Nucleus accumbens (tissue), 56 donors: ENCODE measurements at regions not wholly inside any gene's neighbourhood (a gene's known extent, or its start where the extent isn't known, plus 50 kb on each side); places are given as distances from the start of the nearest gene placed in this dataset.
"Not testable (repeated sequence)": the region's sequence is repeated elsewhere in the genome, so short reads cannot be mapped to it uniquely, and the experiment has no call there.

Source experiments
- DNase-seq, 56 donors: peaks; one replicate each; lab custom pipeline; 2025; lab: John Stamatoyannopoulos, UW

DNA sequence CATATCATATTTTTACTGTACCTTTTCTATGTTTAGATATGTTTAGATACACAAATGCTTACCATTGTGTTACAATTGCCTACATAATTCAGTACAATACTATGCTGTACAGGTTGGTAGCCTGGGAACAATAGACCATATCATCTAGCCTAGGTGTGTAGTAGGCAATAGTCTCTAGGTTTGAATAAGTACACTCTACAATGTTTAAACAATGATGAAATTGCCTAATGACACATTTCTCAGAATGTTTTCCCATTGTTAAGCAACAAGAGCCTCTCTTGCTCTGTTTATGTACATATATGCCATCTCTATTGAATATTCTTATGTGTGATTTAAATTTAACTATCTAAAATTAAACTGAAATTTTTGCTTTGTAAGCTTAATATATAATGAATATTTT is 209.6 kb upstream of the ST8SIA4 start:
- no peak for DNase-seq

DNA sequence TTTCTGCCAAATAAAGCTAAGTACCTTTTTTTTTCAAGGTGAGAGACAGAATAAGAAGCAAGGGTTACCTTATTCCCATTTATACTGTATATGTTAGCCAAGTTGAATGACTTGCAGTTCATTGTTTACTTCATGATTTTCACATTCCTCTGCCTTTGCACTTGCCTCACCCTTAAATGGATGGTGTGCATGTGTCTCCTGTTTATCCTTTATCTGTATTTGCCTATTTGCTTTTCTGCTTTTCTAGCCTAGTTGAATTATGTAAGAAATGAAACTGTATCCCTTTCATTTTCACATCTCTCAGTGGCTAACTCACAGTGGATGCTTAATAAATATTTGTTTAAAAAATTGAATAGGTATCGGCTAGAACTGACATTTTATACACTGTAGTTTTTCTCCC is 200.8 kb upstream of the ST8SIA4 start:
- no peak for DNase-seq

- no peak for DNase-seq
These were observed 199.4 kb upstream of the ST8SIA4 start for GRCh38 chr5:101102506-101102905.

DNA sequence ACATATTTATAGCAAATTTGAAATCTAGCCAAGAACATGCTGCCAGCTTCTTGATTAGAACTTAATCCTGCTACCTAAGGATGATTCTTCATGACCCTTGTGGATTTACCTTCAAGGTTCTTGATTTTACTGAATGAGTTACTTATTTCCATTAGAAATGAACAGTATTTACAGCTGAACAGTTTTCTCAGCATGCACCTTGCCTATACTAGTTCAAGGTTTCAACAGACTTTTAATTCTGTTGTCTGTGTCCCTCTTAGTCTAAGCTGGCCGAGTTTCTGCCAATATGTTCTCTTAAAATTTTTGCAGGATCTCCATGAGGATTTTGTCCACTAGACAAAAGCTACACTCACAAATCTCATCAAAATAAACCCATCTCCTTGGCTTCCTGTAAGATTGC is 188.8 kb upstream of the ST8SIA4 start:
- DNase-seq = no peak

GRCh38 chr5:101084353-101084752 is 181.3 kb upstream of the ST8SIA4 start:
- DNase-seq = no peak

DNA sequence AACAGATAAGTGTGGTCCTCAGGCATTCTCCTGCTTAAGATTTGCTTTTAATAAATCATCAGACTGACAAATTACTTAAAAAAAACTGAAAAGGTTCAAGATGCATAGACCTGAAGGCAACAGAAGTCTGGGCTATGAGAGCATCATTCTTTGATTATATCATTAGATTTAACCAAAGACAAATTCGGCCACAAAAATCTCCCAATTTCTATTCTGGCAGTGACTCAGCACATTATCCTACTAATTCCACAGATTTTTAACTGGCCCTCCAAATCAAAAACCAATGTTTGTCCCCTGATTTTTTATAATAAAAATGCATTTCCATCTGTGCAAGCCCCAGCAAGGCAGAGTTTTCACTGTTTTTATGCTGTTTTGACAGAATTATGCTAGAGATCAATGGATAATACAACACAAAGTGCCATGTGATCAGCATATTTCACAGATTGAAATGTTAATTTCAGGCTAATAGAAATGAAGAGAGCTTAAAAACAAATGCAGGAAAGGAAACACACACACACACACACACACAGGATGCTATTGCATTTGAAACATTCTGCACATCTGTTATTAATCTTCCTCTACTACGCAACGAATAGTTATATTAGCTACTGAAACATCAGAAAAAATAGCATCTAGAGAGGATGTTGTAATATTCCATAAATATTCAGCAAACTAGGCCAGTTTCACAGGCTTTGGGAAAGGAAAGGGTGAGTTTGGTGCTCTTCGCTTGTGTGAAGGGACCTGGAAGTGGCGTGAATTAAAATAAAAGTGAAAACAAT is 177.6 kb upstream of the ST8SIA4 start:
- no peak for DNase-seq

GRCh38 chr5:101068298-101068697 is 165.2 kb upstream of the ST8SIA4 start:
- DNase-seq = no peak

GRCh38 chr5:101067429-101067828 is 164.3 kb upstream of the ST8SIA4 start:
- no peak for DNase-seq

DNA sequence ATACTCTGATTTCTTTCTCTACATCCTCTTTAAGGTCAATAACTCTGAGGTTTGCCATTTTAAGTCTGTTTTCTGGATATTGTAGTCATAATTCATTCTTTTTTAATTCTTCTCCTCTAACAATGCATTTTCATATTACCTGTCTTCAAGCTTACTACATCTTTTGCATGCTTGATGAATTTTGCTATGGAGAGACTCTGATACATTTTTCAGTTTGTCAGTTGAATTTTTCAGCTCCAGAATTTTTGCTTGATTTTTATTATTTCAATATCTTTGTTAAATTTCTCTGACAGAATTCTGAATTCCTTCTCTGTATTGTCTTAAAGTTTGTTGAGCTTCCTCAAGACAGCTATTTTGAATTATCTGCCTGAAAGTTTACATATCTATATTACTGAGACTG is 159.8 kb upstream of the ST8SIA4 start:
- no peak for DNase-seq

- DNase-seq = no peak
These were observed 144.1 kb upstream of the ST8SIA4 start for GRCh38 chr5:101047181-101047580.

DNA sequence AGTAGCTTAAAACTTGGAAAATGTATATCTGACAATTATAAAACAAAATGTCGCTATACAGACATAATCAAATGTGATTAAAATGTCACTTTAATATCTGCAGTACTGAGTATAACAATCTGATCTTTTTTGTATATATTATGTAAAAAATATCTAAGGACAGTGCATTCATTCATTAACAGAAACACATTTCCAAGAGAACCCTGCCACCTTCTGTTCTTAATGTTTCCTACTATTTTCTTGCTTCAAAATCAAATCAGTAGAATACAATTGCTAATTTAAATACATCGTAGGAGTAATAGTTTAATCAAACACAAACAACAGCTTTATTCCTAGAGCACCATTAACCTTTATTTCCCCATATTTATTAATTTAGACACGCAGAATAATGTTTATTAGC is 142.6 kb upstream of the ST8SIA4 start:
- no peak for DNase-seq

DNA sequence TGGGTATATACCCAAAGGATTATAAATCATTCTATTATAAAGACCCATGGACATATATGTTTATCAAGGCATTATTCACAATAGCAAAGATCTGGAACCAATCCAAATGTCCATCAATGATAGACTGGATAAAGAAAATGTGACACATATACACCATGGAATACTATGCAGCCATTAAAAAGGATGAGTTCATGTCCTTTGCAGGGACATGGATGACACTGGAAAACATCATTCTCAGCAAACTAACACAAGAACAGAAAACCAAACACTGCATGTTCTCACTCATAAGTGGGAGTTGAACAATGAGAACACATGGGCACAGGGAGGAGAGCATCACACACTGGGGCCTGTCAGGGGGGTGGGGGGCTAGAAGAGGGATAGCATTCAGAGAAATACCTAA is 136.9 kb upstream of the ST8SIA4 start:
- DNase-seq = not testable (repeated sequence)

DNA sequence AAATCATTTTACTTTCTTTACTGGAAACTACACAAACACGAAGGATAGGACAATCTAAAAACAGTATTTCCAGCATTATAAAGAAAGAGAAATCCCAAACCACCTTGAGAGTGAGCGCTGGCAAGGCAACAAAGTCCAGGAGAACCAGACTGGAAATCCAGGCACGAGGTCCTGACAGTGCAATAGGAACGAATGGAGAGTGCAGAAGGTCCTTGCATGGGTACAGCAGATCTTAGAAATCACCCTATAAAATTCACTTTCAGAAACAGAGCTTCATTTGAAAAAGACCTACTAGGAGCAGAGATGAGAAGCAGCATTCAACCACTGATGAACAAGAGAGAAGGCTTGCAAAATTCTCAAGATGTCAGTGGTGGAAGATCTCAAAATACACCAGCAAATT is 133.7 kb upstream of the ST8SIA4 start:
- no peak for DNase-seq

- no peak for DNase-seq
These were observed 132.3 kb upstream of the ST8SIA4 start for GRCh38 chr5:101035425-101035824.

- no peak for DNase-seq
These were observed 121.2 kb upstream of the ST8SIA4 start for GRCh38 chr5:101024299-101024698.

DNA sequence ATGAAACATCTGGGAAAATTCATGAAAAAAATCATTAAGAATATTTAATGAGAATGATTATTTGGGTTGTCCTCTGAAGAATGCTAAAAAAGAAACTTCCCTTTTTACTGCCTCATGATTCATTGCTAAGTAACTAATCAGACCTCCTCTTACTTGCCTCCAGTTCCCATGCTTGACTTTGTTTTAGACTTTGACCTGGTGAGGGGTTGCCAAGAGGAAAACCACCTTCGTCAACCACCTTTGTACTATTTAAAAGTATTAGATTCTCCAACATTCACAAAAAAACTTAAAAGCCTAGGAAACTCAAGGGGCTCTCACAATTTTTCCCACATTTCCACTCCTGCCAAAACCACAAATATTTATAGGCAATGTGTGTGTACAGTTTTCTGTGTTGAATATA is 115.2 kb upstream of the ST8SIA4 start:
- DNase-seq = no peak

DNA sequence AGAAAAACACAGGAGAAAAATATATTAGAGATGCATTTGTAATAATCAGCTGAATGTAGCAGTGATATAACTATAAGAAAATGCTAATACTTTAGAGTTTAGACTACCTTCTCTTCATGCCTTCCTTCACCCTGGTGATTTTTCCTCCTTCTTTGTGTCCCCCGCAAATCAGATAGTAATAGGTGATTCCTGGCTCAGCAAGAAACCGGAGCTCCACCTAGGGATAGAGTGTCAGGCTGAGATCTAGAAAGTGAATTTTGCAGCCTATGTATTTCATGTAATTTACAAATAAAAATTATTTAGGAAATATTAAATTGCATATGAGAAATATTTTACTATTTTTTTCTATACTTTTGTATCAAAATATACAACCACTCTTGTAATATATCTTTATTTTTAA is 109.8 kb upstream of the ST8SIA4 start:
- DNase-seq = no peak

DNA sequence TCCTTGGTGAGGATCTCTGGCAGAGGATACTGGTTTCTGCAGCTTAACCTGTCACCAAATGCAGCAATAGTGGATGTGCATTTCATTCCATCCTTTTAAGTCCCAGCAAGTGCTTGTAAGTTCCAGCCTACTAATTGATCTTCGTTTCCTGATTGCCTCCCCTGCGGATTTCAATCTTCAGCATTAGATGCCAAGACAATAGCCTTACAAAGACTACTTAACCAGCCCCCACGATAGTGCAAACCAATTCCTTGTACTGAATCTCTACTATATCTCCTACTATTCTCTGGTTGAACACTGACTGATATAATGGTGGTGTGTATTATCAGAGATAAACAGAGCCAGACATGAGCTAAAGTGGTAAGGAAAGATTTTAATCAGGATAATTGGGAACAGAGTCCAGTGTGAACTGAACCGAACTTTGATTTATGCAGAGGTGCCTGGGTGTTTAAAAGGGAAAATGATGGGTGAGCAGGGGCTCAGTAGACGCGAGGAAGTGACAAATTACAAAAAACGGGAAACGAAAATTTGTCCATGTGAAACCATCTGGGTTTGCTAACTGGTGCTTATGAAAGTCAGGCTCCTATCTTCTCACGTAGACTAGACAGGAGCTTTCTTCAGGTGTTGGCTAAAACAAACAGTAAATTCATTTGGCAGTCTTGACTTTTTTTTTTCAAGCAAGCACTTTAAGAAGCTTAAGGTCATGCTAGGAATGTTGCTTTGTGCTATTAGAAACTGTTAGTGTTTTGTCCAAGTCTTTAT is 106.9 kb upstream of the ST8SIA4 start:
- DNase-seq = no peak

GRCh38 chr5:100992354-100992753 is 89.3 kb upstream of the ST8SIA4 start:
- DNase-seq = no peak

DNA sequence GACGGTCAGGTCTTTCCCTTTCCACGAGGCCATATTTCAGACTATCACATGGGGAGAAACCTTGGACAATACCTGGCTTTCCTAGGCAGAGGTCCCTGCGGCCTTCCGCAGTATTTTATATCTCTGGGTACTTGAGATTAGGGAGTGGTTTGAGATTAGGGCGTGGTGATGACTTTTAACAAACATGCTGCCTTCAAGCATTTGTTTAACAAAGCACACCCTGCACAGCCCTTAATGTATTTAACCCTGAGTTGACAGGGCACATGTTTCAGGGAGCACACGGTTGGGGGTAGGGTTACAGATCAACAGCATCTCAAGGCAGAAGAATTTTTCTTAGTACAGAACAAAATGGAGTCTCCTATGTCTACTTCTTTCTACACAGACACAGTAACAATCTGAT is 80.5 kb upstream of the ST8SIA4 start:
- DNase-seq = not testable (repeated sequence)

DNA sequence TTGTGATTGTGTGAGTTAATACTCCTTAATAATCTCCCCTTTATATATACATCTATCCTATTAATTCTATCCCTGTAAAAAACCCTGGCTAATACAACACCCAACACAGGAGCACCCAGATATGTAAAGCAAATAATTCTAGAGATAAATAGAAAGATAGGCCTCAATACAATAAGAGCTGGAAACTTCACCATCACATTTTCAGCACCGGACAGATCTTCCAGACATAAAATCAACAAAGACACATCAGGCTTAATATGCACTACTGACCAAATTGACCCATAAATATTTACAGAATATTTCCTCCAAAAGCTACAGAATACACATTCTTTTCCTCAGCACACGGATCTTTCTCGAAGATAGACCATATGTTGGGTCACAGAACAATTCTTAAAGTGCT is 71.0 kb upstream of the ST8SIA4 start:
- DNase-seq = no peak

DNA sequence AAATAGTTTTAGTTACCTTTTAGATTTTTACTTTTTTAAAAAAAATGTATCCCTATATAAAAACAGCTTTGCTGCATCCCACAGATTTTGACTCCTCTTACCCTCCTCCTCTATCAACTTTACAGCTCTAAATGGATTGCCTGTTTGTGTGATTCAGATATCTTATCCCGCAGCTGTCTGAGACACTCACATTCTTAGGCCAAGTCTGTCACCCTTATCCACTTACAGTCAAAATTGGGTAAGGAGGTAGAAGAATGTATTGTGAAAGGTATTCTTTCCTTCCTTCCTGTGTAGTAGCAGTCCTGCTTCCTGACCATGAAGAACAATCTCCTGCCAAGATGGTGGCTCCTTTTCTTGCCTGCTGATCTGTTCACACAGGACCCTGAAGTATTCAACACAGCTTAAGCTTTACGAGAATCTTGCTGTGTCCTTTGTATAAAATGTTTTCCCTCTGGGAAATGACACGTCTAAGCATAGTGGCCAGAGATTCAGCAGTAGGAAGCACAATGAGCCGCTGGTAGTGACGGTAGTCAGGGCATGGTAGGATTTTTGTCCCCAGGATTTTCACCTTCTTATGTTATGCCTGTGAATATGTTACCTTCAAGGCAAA is 67.7 kb upstream of the ST8SIA4 start:
- DNase-seq = no peak
